Vagina (tissue), 2 donors: ENCODE measurements at regions not wholly inside any gene's neighbourhood (a gene's known extent, or its start where the extent isn't known, plus 50 kb on each side); places are given as distances from the start of the nearest gene placed in this dataset.
"Not testable (repeated sequence)": the region's sequence is repeated elsewhere in the genome, so short reads cannot be mapped to it uniquely, and the experiment has no call there.

Experiments
- DNase-seq, 2 donors: peaks; one replicate each; pipeline ENCODE4 v3.0.0-alpha.2; 2017; ENCODE audit errors: extremely low spot score in 2 of 2
- H3K27ac ChIP-seq: fragments of 200-600 bp; sonication (generic); one replicate; pipeline ENCODE4 v1.5.1; 2019
- H3K27me3 ChIP-seq: fragments of 200-600 bp; sonication (generic); one replicate; pipeline ENCODE4 v1.5.1; 2019
- H3K36me3 ChIP-seq, 2 donors: fragments of 200-600 bp; sonication (generic); one replicate each; pipeline ENCODE4 v1.5.1; 2017 to 2019
- H3K4me1 ChIP-seq: fragments of 200-600 bp; sonication (generic); one replicate; pipeline ENCODE4 v1.5.1; 2019
- H3K4me3 ChIP-seq, 2 donors: fragments of 200-600 bp; sonication (generic); 1 replicate in 1 of 2; 2 replicates in 1 of 2; pipeline ENCODE4 v1.5.1; 2016 to 2019
- H3K9me3 ChIP-seq: fragments of 200-600 bp; sonication (generic); one replicate; pipeline ENCODE4 v1.5.1; 2019
- POLR2A ChIP-seq, 2 donors: fragments of 450-650 bp; IDR thresholded peaks; one replicate each; pipeline ENCODE4 v1.6.1; 2017; ENCODE audit warnings: antibody characterized with exemption in 2 of 2, mild to moderate bottlenecking in 2 of 2, moderate library complexity in 2 of 2
- POLR2AphosphoS5 ChIP-seq, 2 donors: sonication (generic); formaldehyde crosslinking; IDR thresholded peaks; one replicate each; pipeline ENCODE4 v1.9.0; 2017; ENCODE audit warnings: antibody characterized with exemption in 2 of 2, mild to moderate bottlenecking in 2 of 2, low read depth in 1 of 2; ENCODE audit not compliant: insufficient read depth in 1 of 2
- intact Hi-C: fragments of 100-400 bp; cut with DNase I; formaldehyde crosslinking; loops from one replicate; pipeline ENCODE4 v1.15.1; 2023
- TF ChIP-seq, protein P1 (sequence below), 3 experiments: fragments of 450-650 bp in 2 of 3; fragments of 200-600 bp in 1 of 3; sonication (generic) in 1 of 3; IDR thresholded peaks; one replicate each; pipeline ENCODE4 v1.5.1; 2017 to 2019; ENCODE audit warnings: antibody characterized with exemption in 3 of 3, mild to moderate bottlenecking in 2 of 3, moderate library complexity in 2 of 3

DNA sequence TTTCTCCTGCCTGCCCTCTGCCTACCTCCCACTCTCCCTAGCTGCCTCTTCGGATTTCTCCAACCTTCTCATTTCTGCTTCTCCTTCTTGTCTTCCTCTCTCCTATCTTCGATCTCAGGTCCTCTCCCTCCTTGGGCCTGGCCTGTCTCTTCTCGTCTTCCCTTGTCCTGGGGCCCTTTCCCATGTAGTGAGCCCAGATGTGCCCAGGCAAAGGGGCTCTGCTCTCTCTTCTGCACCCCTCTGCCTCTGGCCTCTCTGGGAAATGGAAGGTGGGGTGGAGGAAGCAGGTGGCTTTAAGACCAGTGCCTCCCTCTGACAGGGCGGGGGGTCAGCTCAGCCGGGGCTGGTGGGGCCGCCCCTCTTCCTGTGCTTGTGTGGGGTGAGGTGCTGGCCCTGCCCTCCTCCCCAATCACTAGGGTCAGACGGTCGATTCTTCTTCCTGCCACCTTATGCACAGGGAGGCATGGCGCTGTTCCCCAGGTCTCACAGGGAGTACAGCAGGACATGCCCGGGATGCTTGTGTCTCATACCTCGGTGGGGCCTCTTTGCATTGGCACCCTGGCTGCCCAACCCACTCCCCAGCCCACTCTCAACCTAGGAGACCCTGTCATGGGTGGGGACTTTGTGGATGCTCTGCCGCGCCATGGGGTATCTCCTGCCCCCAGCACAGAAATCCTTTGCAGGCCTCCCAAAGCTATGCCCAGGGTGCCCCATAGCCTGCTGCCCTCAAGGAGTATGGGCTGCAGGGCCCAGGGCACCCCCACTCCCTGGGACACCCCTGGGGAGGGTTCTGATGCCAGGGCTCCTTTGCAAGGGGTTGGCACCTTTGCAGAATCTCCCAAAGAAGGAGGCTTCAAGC is 213.8 kb upstream of the HAAO start:
- no peak for DNase-seq
- Histone ChIP-seq H3K4me3 (no peak overlapping the region), H3K9me3 (no peaks in the 10 kb centered on the region), H3K27ac (no peak overlapping the region), H3K36me3 (no peaks in the 10 kb centered on the region), H3K27me3 (no peaks in the 10 kb centered on the region), H3K4me1 (peaks cover 4% of the 10 kb centered on the region)
- TF ChIP-seq POLR2A (IDR thresholded peaks at IDR 0.05) (no peak), POLR2AphosphoS5 (IDR thresholded peaks at IDR 0.05; ENCODE audit: insufficient read depth in 1 of 2, low read depth in 1 of 2) (no peak)
- TF ChIP-seq, protein P1, sequence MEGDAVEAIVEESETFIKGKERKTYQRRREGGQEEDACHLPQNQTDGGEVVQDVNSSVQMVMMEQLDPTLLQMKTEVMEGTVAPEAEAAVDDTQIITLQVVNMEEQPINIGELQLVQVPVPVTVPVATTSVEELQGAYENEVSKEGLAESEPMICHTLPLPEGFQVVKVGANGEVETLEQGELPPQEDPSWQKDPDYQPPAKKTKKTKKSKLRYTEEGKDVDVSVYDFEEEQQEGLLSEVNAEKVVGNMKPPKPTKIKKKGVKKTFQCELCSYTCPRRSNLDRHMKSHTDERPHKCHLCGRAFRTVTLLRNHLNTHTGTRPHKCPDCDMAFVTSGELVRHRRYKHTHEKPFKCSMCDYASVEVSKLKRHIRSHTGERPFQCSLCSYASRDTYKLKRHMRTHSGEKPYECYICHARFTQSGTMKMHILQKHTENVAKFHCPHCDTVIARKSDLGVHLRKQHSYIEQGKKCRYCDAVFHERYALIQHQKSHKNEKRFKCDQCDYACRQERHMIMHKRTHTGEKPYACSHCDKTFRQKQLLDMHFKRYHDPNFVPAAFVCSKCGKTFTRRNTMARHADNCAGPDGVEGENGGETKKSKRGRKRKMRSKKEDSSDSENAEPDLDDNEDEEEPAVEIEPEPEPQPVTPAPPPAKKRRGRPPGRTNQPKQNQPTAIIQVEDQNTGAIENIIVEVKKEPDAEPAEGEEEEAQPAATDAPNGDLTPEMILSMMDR (IDR thresholded peaks at IDR 0.05), result no peak
- intact Hi-C loops, result no loop called here

DNA sequence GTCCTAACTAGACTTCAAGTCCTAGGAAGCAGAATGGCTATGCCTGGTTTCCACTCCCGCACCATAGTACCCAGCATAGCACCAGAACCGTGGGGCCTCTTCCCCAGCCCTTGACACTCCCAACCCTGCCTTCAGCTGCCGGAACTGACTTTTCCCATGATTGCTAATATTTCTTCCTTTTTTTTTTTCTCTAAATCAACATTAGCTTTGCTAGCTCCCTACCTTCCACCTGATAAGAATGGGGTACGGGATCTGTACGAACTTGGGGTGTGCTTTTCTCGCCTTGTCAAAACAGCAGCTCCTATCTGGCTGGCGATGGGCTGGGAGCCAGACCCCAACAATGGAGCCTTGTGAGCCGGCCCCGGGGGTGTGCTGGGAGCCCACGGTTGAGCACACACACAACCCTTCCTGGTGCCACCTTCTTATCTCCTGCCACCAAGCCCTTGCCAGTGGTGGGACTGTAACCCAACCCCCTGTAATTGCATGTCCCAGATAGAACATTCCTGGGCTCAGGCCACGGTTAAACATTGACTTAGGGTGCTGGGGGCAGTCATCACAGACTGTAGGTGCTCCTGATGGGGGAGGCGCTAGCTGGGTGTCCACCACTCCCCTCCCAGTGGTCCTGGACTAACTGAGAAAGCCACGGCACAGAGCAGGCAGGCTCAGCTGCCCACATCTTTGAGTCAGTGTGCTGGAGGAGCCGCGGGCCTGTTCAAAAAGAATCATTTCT is 213.0 kb upstream of the HAAO start:
- Histone ChIP-seq H3K27ac (no peak overlapping the region), H3K4me1 (peaks cover 3% of the 10 kb centered on the region), H3K4me3 (no peak overlapping the region), H3K36me3 (no peaks in the 10 kb centered on the region), H3K9me3 (no peaks in the 10 kb centered on the region), H3K27me3 (no peaks in the 10 kb centered on the region)
- no peak for DNase-seq
- intact Hi-C loops, result no loop called here
- no peak for TF ChIP-seq POLR2A (IDR thresholded peaks at IDR 0.05)
- TF ChIP-seq, protein P1 (IDR thresholded peaks at IDR 0.05), result no peak
- TF ChIP-seq POLR2AphosphoS5 (IDR thresholded peaks at IDR 0.05; ENCODE audit: insufficient read depth in 1 of 2, low read depth in 1 of 2), result no peak

DNA sequence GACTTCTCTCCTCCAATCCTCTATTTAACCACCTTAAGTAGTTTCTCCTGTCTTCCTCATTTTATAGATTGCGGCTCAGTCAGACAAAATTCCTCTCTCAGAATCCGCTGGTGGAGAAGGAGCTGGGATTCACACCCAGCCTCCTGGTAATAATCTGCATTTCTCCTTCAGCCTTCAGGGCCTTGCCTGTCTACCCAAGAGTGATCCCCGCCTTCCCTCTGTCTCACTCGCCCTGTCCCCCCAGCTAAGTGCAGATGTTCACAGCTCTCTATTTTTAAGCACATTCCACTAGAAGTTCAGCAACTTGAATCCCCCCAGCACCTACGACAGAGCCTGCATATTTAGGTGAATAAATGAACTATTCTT is 212.5 kb upstream of the HAAO start:
- Histone ChIP-seq H3K4me3 (no peak overlapping the region), H3K4me1 (peaks cover 3% of the 10 kb centered on the region), H3K27me3 (no peaks in the 10 kb centered on the region), H3K27ac (no peak overlapping the region), H3K36me3 (no peaks in the 10 kb centered on the region), H3K9me3 (no peaks in the 10 kb centered on the region)
- no peak for TF ChIP-seq POLR2A (IDR thresholded peaks at IDR 0.05)
- no peak for TF ChIP-seq POLR2AphosphoS5 (IDR thresholded peaks at IDR 0.05; ENCODE audit: insufficient read depth in 1 of 2, low read depth in 1 of 2)
- TF ChIP-seq, protein P1 (IDR thresholded peaks at IDR 0.05), result no peak
- intact Hi-C loops, result no loop called here
- no peak for DNase-seq

DNA sequence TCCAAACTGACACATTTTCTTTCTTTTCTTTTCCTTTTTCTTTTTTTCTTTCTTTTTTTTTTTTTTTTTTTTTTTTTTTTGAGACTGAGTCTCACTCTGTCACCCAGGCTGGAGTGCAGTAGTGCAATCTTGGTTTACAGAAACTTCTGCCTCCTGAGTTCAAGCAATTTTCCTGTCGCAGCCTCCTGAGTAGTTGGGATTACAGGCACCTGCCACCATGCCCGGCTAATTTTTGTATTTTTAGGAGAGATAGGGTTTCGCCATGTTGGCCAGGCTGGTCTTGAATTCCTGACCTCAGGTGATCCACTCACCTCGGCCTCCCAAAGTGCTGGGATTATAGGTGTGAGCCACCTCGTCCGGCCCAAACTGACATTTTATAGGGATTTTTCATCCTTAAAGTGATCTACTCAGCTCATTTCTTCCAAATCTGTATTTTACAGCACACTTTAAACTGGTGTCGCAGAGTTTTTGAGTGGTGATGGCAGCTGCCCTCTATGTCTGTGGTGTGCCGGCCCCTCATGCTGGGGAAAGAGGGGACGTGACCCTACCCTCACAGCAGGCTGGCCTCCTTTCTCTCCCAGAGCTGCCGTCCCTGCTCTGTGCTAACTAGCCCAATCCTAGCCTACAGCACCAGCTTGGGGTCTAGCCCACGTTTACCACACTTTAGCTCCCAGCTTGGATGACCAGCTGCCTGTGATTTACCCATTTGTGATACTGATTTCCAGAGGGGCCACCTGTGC is 211.9 kb upstream of the HAAO start:
- H3K36me3 ChIP-seq, H3K9me3 ChIP-seq, H3K4me3 ChIP-seq, DNase-seq, intact Hi-C loops, H3K27me3 ChIP-seq, H3K4me1 ChIP-seq, H3K27ac ChIP-seq: not testable (repeated sequence)

DNA sequence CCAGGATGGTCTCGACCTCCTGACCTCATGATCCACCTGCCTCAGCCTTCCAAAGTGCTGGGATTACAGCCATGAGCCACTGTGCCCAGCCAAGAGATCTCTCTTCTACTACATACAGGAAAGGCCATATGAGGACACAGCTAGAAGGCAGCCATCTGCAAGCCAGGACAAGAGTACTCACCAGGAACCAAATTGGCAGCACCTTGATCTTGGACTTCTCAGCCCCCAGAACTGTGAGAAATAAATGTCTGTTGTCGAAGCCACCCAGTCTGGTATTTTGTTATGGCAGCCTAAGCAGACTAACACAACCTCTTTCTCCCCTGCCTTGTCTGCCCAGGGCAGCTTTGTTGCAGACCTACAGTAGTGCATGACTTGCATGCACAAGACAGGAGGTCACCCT is 211.3 kb upstream of the HAAO start:
- intact Hi-C loops, result no loop called here
- no peaks in the 10 kb centered on the region for H3K9me3 ChIP-seq
- H3K27me3 ChIP-seq, result no peaks in the 10 kb centered on the region
- peaks cover 13% of the 10 kb centered on the region for H3K4me1 ChIP-seq
- H3K27ac ChIP-seq, result no peak overlapping the region
- no peaks in the 10 kb centered on the region for H3K36me3 ChIP-seq
- no peak overlapping the region for H3K4me3 ChIP-seq
- no peak for TF ChIP-seq POLR2AphosphoS5 (IDR thresholded peaks at IDR 0.05; ENCODE audit: insufficient read depth in 1 of 2, low read depth in 1 of 2)
- TF ChIP-seq POLR2A (IDR thresholded peaks at IDR 0.05), result no peak
- TF ChIP-seq, protein P1 (IDR thresholded peaks at IDR 0.05), result no peak
- no peak for DNase-seq
